Left renal pelvis (tissue), 4 donors: ENCODE measurements at regions not wholly inside any gene's neighbourhood (a gene's known extent, or its start where the extent isn't known, plus 50 kb on each side); places are given as distances from the start of the nearest gene placed in this dataset.

Experiments
- DNase-seq, 4 donors: peaks; one replicate each; pipeline ENCODE4 v3.0.0-alpha.2; 2013; ENCODE audit warnings: low read depth in 4 of 4, low spot score in 3 of 4

- DNase-seq = no peak
These were observed 327.7 kb downstream of the DUSP6 start for GRCh38 chr12:89024580-89024979.

- no peak for DNase-seq
These were observed 328.4 kb downstream of the DUSP6 start for GRCh38 chr12:89023936-89024335.

- DNase-seq = no peak
These were observed 331.6 kb downstream of the DUSP6 start for GRCh38 chr12:89020689-89021088.

GRCh38 chr12:89020121-89020480, 332.2 kb downstream of the DUSP6 start:
- DNase-seq = no peak

- peak; percentile 68 to 77 (median 71) for DNase-seq
These were observed 332.7 kb downstream of the DUSP6 start for GRCh38 chr12:89019439-89020120.

GRCh38 chr12:89016970-89017778, 335.1 kb downstream of the DUSP6 start:
- peak; percentile 35 to 63 (median 53) for DNase-seq

GRCh38 chr12:89015419-89015818, 336.9 kb downstream of the DUSP6 start:
- no peak for DNase-seq

- no peak for DNase-seq
These were observed 353.9 kb downstream of the DUSP6 start for GRCh38 chr12:88998421-88998820.

GRCh38 chr12:88996200-88996788, 356.0 kb downstream of the DUSP6 start:
- DNase-seq = no peak

GRCh38 chr12:88994971-88995370, 357.3 kb downstream of the DUSP6 start:
- no peak for DNase-seq

- no peak for DNase-seq
These were observed 357.8 kb downstream of the DUSP6 start for GRCh38 chr12:88994537-88994936.

- peak in 3 of 4 donors; percentile 12 to 33 (median 25) for DNase-seq
These were observed 358.6 kb downstream of the DUSP6 start for GRCh38 chr12:88993651-88994050.

GRCh38 chr12:88986056-88986455, 366.2 kb downstream of the DUSP6 start:
- no peak for DNase-seq

- no peak for DNase-seq
These were observed 366.7 kb downstream of the DUSP6 start for GRCh38 chr12:88985631-88986030.

- no peak for DNase-seq
These were observed 367.3 kb downstream of the DUSP6 start for GRCh38 chr12:88985011-88985410.

GRCh38 chr12:88982694-88983093, 369.6 kb downstream of the DUSP6 start:
- no peak for DNase-seq

GRCh38 chr12:88977115-88977514, 375.2 kb downstream of the DUSP6 start:
- no peak for DNase-seq

- no peak for DNase-seq
These were observed 378.3 kb downstream of the DUSP6 start for GRCh38 chr12:88973998-88974397.

GRCh38 chr12:88970740-88971139, 381.6 kb downstream of the DUSP6 start:
- DNase-seq = no peak

- no peak for DNase-seq
These were observed 383.2 kb downstream of the DUSP6 start for GRCh38 chr12:88969127-88969526.

- no peak for DNase-seq
These were observed 380.1 kb upstream of the KITLG start for GRCh38 chr12:88960213-88960878.
